ENCODE measurements at regions not wholly inside any gene's neighbourhood (a gene's known extent, or its start where the extent isn't known, plus 50 kb on each side); places are given as distances from the start of the nearest gene placed in this dataset.

DNA sequence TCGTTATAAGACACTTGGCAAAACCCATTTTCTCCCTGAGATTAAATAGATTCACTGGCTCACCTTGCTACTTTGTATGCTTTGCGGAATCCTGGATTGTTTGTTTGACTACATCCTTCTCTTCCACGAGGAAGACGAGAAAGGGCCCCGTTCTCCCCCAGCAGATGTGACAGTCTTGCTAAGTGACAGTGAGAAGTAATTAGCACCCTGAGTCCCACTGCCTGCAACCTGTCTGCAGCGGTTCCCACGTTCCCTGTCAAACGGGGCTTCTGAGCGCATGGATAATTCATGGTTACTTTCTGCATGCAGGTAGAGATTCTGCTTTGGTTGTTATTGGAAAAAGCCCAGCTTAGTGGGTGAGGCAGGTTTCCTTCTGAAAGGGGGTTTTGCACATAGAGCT is 163.7 kb downstream of the CDH26 start:
- WGBS (ENCODE audit: insufficient coverage): 96% methylated on average over 7 of the region's 9 CpGs
- ATAC-seq (replicated peaks in 1 of 4): no peak
- Histone ChIP-seq H3K27me3 (replicated peaks in 1 of 2; ENCODE audit: control insufficient read depth in 2 of 2, extremely low read depth in 1 of 2, insufficient read depth in 2 of 2, low read length in 1 of 2) (peaks cover 0 to 5% of the 10 kb centered on the region in 2 experiments), H3K27ac (ENCODE audit: low read length) (no peak overlapping the region), H3K36me3 (ENCODE audit: control insufficient read depth in 2 of 2, extremely low read depth in 1 of 2, insufficient read depth in 1 of 2, low read length in 1 of 2) (no peaks in the 10 kb centered on the region), H3K4me1 (ENCODE audit: control insufficient read depth in 1 of 2, extremely low read depth in 1 of 2, insufficient read depth in 2 of 2, low read length in 2 of 2) (no peaks in the 10 kb centered on the region), H3K9me3 (no peaks in the 10 kb centered on the region), H3K4me3 (ENCODE audit: control insufficient read depth in 1 of 2, extremely low read depth in 1 of 2, low read length in 1 of 2) (no peak overlapping the region)
- ChIA-PET POLR2A (no interaction called here), CTCF (no interaction called here)
- DNase-seq: no peak
- no peak overlapping the region for H3K4me3 Mint-ChIP-seq
- H3K27ac Mint-ChIP-seq: no peak overlapping the region
- H3K27me3 Mint-ChIP-seq: peaks cover 0 to 8% of the 10 kb centered on the region in 2 donors
- H3K9me3 Mint-ChIP-seq: no peaks in the 10 kb centered on the region
- H3K36me3 Mint-ChIP-seq: no peaks in the 10 kb centered on the region
- H3K4me1 Mint-ChIP-seq: peaks cover 0 to 4% (median 4%) of the 10 kb centered on the region in 3 donors

DNA sequence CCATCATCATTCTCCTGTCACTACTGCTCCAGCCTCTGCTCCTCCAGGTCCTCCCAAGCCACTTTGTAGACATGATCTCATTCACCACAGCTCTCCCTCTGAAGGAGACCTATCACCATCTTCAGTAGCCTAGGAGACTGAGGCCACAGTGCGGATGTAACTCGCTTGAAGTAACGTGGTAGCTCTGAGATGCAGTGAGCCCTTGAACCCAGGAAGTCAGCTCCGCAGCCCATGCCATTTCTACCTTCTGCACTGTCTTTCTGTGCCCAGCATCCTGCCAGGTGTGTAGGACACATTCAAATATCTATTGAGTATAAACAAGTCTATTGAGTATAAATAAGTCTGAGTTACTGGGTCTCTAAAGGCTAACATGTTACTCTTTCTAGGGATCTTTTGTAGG is 164.4 kb downstream of the CDH26 start:
- no peaks in the 10 kb centered on the region for H3K36me3 ChIP-seq (ENCODE audit: control insufficient read depth in 2 of 2, extremely low read depth in 1 of 2, insufficient read depth in 1 of 2, low read length in 1 of 2)
- Mint-ChIP-seq H3K4me3 (no peak overlapping the region), H3K36me3 (no peaks in the 10 kb centered on the region), H3K9me3 (no peaks in the 10 kb centered on the region), H3K4me1 (no peaks in the 10 kb centered on the region), H3K27me3 (peaks cover 1 to 5% of the 10 kb centered on the region in 2 donors), H3K27ac (no peak overlapping the region)
- no peak overlapping the region for H3K27ac ChIP-seq (ENCODE audit: low read length)
- H3K27me3 ChIP-seq (replicated peaks in 1 of 2; ENCODE audit: control insufficient read depth in 2 of 2, extremely low read depth in 1 of 2, insufficient read depth in 2 of 2, low read length in 1 of 2): peaks cover 0 to 5% of the 10 kb centered on the region in 2 experiments
- no peak overlapping the region for H3K4me3 ChIP-seq (ENCODE audit: control insufficient read depth in 1 of 2, extremely low read depth in 1 of 2, low read length in 1 of 2)
- H3K9me3 ChIP-seq: no peaks in the 10 kb centered on the region
- H3K4me1 ChIP-seq (ENCODE audit: control insufficient read depth in 1 of 2, extremely low read depth in 1 of 2, insufficient read depth in 2 of 2, low read length in 2 of 2): no peaks in the 10 kb centered on the region
- DNase-seq: no peak
- CTCF ChIA-PET: no interaction called here
- WGBS (ENCODE audit: insufficient coverage): 46% methylated on average over 4 of the region's 4 CpGs
- POLR2A ChIA-PET: no interaction called here
- no peak for ATAC-seq (replicated peaks in 1 of 4)

DNA sequence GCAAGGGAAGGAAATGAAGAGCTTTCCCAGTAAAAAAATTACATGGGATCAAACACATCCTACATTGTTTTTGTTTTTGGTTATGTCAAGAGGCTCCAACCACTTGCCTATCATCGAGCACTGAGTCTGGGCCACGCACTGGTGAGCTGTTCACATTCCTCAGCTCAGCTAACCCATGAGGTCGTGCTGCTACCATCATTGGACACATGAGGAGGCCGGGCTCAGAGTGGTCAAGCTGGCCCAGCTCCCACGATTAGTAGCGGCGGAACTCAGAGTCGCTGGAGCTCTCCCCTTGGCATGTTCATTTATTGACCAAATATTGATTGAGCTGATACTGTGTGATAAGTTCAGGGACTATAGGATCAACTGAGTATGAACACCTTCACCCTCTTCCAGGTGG is 164.9 kb downstream of the CDH26 start:
- CTCF ChIA-PET: interaction anchor here in 1 of 2 donors (0.7 kb wide), 1 partner anchor 346 kb away, joined by 3 read pairs; no protein-coding TSS in a partner anchor
- WGBS (ENCODE audit: insufficient coverage): 77% methylated on average over 7 of the region's 8 CpGs
- Histone ChIP-seq H3K4me1 (ENCODE audit: control insufficient read depth in 1 of 2, extremely low read depth in 1 of 2, insufficient read depth in 2 of 2, low read length in 2 of 2) (no peaks in the 10 kb centered on the region), H3K4me3 (ENCODE audit: control insufficient read depth in 1 of 2, extremely low read depth in 1 of 2, low read length in 1 of 2) (no peak overlapping the region), H3K36me3 (ENCODE audit: control insufficient read depth in 2 of 2, extremely low read depth in 1 of 2, insufficient read depth in 1 of 2, low read length in 1 of 2) (no peaks in the 10 kb centered on the region), H3K27ac (ENCODE audit: low read length) (no peak overlapping the region), H3K9me3 (no peaks in the 10 kb centered on the region), H3K27me3 (replicated peaks in 1 of 2; ENCODE audit: control insufficient read depth in 2 of 2, extremely low read depth in 1 of 2, insufficient read depth in 2 of 2, low read length in 1 of 2) (peaks cover 0 to 4% of the 10 kb centered on the region in 2 experiments)
- H3K36me3 Mint-ChIP-seq: no peaks in the 10 kb centered on the region
- DNase-seq (no peak), ATAC-seq (replicated peaks in 1 of 4) (no peak)
- no peak overlapping the region for H3K27ac Mint-ChIP-seq
- no peaks in the 10 kb centered on the region for H3K9me3 Mint-ChIP-seq
- POLR2A ChIA-PET: no interaction called here
- no peak overlapping the region for H3K4me3 Mint-ChIP-seq
- peaks cover 3 to 5% of the 10 kb centered on the region in 2 donors for H3K27me3 Mint-ChIP-seq
- H3K4me1 Mint-ChIP-seq: no peaks in the 10 kb centered on the region

DNA sequence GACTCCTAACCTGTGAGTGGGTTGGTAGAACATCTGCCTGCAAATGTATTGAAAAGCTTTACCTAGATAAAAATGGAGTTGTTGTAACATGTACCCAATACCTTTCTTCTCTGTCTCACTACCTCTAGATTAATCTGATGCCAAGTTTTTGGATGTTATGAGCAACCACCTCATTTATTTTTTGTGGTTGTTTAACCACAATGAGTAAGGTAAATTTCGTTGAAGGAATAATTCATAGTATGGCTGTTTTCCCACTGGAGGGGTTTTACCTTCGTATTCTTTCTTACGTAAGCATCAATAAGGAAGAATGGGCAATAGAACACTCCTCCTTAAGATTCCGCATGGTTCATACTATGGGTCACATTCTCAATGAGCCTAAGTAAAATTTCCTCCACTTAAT is 165.4 kb downstream of the CDH26 start:
- Mint-ChIP-seq H3K4me3 (no peak overlapping the region), H3K27me3 (peaks cover 3 to 5% of the 10 kb centered on the region in 2 donors), H3K27ac (no peak overlapping the region), H3K9me3 (no peaks in the 10 kb centered on the region), H3K36me3 (no peaks in the 10 kb centered on the region), H3K4me1 (no peaks in the 10 kb centered on the region)
- Histone ChIP-seq H3K4me1 (ENCODE audit: control insufficient read depth in 1 of 2, extremely low read depth in 1 of 2, insufficient read depth in 2 of 2, low read length in 2 of 2) (no peaks in the 10 kb centered on the region), H3K27me3 (replicated peaks in 1 of 2; ENCODE audit: control insufficient read depth in 2 of 2, extremely low read depth in 1 of 2, insufficient read depth in 2 of 2, low read length in 1 of 2) (peaks cover 0 to 3% of the 10 kb centered on the region in 2 experiments), H3K27ac (ENCODE audit: low read length) (no peak overlapping the region), H3K4me3 (ENCODE audit: control insufficient read depth in 1 of 2, extremely low read depth in 1 of 2, low read length in 1 of 2) (no peak overlapping the region), H3K36me3 (ENCODE audit: control insufficient read depth in 2 of 2, extremely low read depth in 1 of 2, insufficient read depth in 1 of 2, low read length in 1 of 2) (no peaks in the 10 kb centered on the region), H3K9me3 (no peaks in the 10 kb centered on the region)
- ChIA-PET CTCF (interaction anchor here in 1 of 2 donors (0.7 kb wide), 1 partner anchor 347 kb away, joined by 3 read pairs; no protein-coding TSS in a partner anchor), POLR2A (no interaction called here)
- WGBS (ENCODE audit: insufficient coverage): no CpG with 5 or more reads among the region's 4 CpGs
- no peak for ATAC-seq (replicated peaks in 1 of 4)
- DNase-seq: no peak

DNA sequence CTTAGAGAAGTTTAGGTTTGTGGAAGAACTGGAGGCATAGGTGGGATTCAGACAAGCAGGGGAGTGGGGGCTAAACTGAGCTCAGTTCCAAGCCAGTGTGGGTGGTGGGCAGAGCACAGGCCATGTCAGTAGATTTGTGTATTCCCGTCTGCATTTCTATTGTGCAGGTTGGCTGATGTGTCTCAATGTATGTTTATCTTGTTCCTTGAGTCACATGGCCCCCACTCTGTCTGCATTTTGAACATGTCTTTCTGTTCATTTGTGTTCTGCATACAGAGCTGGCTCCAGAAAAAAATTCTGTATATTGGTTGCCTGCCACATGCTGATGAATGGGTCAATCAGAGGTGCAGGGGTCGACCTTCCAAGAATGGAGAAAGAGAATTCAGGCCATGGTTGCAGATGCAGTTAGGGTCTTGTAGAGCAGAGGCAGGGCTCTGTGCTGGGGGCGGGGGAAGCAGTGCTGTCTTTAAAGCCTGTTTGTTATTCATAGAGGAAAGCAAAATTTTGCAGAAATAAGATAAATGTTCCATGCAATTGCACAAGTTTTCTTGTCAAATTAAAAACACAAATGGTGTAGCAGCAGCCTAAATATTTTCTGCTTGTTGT is 166.7 kb downstream of the CDH26 start:
- ATAC-seq (replicated peaks in 1 of 4): no peak

DNA sequence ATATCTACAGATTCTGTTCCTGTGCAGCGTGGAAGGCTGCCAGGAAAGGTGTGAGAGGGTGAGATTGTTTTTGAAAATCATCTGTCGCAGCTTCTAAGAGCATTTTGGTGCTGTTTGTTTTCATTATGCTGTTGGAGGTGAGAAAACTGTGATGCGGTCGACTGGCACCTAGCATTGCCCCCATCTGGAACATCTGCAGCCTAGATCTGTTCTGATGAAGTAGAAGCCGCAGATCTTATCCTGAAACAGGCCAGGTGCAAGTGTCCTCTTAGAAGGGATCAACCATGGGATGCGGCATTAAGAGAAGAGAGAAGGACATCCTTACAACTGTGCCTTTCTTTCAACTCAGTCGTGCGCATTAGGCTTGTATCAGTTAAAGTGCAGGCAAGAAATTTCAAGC is 167.3 kb downstream of the CDH26 start:
- Mint-ChIP-seq H3K9me3 (no peaks in the 10 kb centered on the region), H3K27me3 (peaks cover 0 to 3% of the 10 kb centered on the region in 2 donors), H3K4me1 (no peaks in the 10 kb centered on the region), H3K27ac (no peak overlapping the region), H3K4me3 (no peak overlapping the region), H3K36me3 (no peaks in the 10 kb centered on the region)
- Histone ChIP-seq H3K9me3 (no peaks in the 10 kb centered on the region), H3K27ac (ENCODE audit: low read length) (no peak overlapping the region), H3K4me1 (ENCODE audit: control insufficient read depth in 1 of 2, extremely low read depth in 1 of 2, insufficient read depth in 2 of 2, low read length in 2 of 2) (no peaks in the 10 kb centered on the region), H3K4me3 (ENCODE audit: control insufficient read depth in 1 of 2, extremely low read depth in 1 of 2, low read length in 1 of 2) (no peak overlapping the region), H3K27me3 (replicated peaks in 1 of 2; ENCODE audit: control insufficient read depth in 2 of 2, extremely low read depth in 1 of 2, insufficient read depth in 2 of 2, low read length in 1 of 2) (peaks cover 0 to 3% of the 10 kb centered on the region in 2 experiments), H3K36me3 (ENCODE audit: control insufficient read depth in 2 of 2, extremely low read depth in 1 of 2, insufficient read depth in 1 of 2, low read length in 1 of 2) (no peaks in the 10 kb centered on the region)
- ChIA-PET CTCF (no interaction called here), POLR2A (no interaction called here)
- WGBS (ENCODE audit: insufficient coverage): 82% methylated on average over 6 of the region's 8 CpGs
- no peak for ATAC-seq (replicated peaks in 1 of 4)
- no peak for DNase-seq

More for the DNA sequence above, 166.7 kb downstream of the CDH26 start:
- POLR2A ChIA-PET: no interaction called here
- Mint-ChIP-seq H3K4me1 (no peaks in the 10 kb centered on the region), H3K9me3 (no peaks in the 10 kb centered on the region), H3K27me3 (peaks cover 0 to 3% of the 10 kb centered on the region in 2 donors), H3K27ac (no peak overlapping the region), H3K4me3 (no peak overlapping the region), H3K36me3 (no peaks in the 10 kb centered on the region)
- no peak for DNase-seq
- Histone ChIP-seq H3K27ac (ENCODE audit: low read length) (no peak overlapping the region), H3K9me3 (no peaks in the 10 kb centered on the region), H3K4me3 (ENCODE audit: control insufficient read depth in 1 of 2, extremely low read depth in 1 of 2, low read length in 1 of 2) (no peak overlapping the region), H3K27me3 (replicated peaks in 1 of 2; ENCODE audit: control insufficient read depth in 2 of 2, extremely low read depth in 1 of 2, insufficient read depth in 2 of 2, low read length in 1 of 2) (peaks cover 0 to 3% of the 10 kb centered on the region in 2 experiments), H3K36me3 (ENCODE audit: control insufficient read depth in 2 of 2, extremely low read depth in 1 of 2, insufficient read depth in 1 of 2, low read length in 1 of 2) (no peaks in the 10 kb centered on the region), H3K4me1 (ENCODE audit: control insufficient read depth in 1 of 2, extremely low read depth in 1 of 2, insufficient read depth in 2 of 2, low read length in 2 of 2) (no peaks in the 10 kb centered on the region)
- WGBS (ENCODE audit: insufficient coverage): 63% methylated on average over 2 of the region's 3 CpGs
- CTCF ChIA-PET: no interaction called here

DNA sequence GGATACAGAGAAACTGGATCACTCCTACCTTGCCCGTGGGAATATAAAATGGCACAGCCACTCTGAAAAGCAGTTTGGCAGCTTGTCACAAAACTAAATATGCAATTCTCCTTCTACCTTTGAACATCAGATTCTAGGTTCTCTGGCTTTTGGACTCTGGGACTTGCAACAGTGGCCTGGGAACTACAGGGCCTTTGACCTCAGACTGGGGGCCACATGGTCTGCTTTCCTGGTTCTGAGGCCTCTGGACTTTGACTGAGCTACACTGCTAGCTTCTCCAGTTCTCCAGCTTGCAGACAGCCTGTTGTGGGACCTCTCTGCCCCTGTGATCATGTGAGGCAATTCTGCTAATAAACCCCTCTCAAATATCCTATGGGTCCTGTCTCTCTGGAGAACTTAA is 168.8 kb downstream of the CDH26 start:
- Histone ChIP-seq H3K27ac (ENCODE audit: low read length) (no peak overlapping the region), H3K9me3 (no peaks in the 10 kb centered on the region), H3K27me3 (replicated peaks in 1 of 2; ENCODE audit: control insufficient read depth in 2 of 2, extremely low read depth in 1 of 2, insufficient read depth in 2 of 2, low read length in 1 of 2) (no peaks in the 10 kb centered on the region), H3K4me1 (ENCODE audit: control insufficient read depth in 1 of 2, extremely low read depth in 1 of 2, insufficient read depth in 2 of 2, low read length in 2 of 2) (no peaks in the 10 kb centered on the region), H3K4me3 (ENCODE audit: control insufficient read depth in 1 of 2, extremely low read depth in 1 of 2, low read length in 1 of 2) (no peak overlapping the region), H3K36me3 (ENCODE audit: control insufficient read depth in 2 of 2, extremely low read depth in 1 of 2, insufficient read depth in 1 of 2, low read length in 1 of 2) (no peaks in the 10 kb centered on the region)
- CTCF ChIA-PET: no interaction called here
- H3K9me3 Mint-ChIP-seq: no peaks in the 10 kb centered on the region
- no peak overlapping the region for H3K4me3 Mint-ChIP-seq
- peaks cover 0 to 3% of the 10 kb centered on the region in 2 donors for H3K27me3 Mint-ChIP-seq
- no peaks in the 10 kb centered on the region for H3K36me3 Mint-ChIP-seq
- ATAC-seq (replicated peaks in 1 of 4): no peak
- no peaks in the 10 kb centered on the region for H3K4me1 Mint-ChIP-seq
- WGBS (ENCODE audit: insufficient coverage): 50% methylated on average over 1 of the region's 1 CpG
- DNase-seq: no peak
- H3K27ac Mint-ChIP-seq: no peak overlapping the region
- POLR2A ChIA-PET: no interaction called here

Measured in T-cell (primary cell).